ENCODE measurements at regions not wholly inside any gene's neighbourhood (a gene's known extent, or its start where the extent isn't known, plus 50 kb on each side); places are given as distances from the start of the nearest gene placed in this dataset.

GRCh38 chr4:137468836-137469235 is 63.5 kb downstream of the PCDH18 start:
- H3K36me3 Mint-ChIP-seq: no peaks in the 10 kb centered on the region
- no peak overlapping the region for H3K27ac ChIP-seq (ENCODE audit: insufficient read depth, low read length, poor library complexity, severe bottlenecking)
- no peaks in the 10 kb centered on the region for H3K36me3 ChIP-seq (ENCODE audit: control insufficient read depth, insufficient read depth, low read length)
- H3K27ac Mint-ChIP-seq: no peak overlapping the region
- no peaks in the 10 kb centered on the region for H3K27me3 Mint-ChIP-seq
- H3K4me1 Mint-ChIP-seq: no peaks in the 10 kb centered on the region
- H3K4me3 ChIP-seq (ENCODE audit: low read depth, low read length): no peak overlapping the region
- H3K9me3 ChIP-seq (ENCODE audit: control insufficient read depth in 2 of 2, low read length in 2 of 2): no peaks in the 10 kb centered on the region
- H3K4me3 Mint-ChIP-seq: no peak overlapping the region
- peaks cover 0 to 16% (median 4%) of the 10 kb centered on the region in 7 donors for H3K9me3 Mint-ChIP-seq
- H3K27me3 ChIP-seq (ENCODE audit: control insufficient read depth, insufficient read depth, low read length): no peaks in the 10 kb centered on the region
- ATAC-seq (ENCODE audit: low read depth in 2 of 2) (no peak), DNase-seq (no peak)
- no peaks in the 10 kb centered on the region for H3K4me1 ChIP-seq (ENCODE audit: control insufficient read depth, insufficient read depth, low read length, poor library complexity, severe bottlenecking)

GRCh38 chr4:137467537-137467936 is 64.8 kb downstream of the PCDH18 start:
- no peak overlapping the region for H3K4me3 Mint-ChIP-seq
- no peaks in the 10 kb centered on the region for H3K4me1 ChIP-seq (ENCODE audit: control insufficient read depth, insufficient read depth, low read length, poor library complexity, severe bottlenecking)
- no peaks in the 10 kb centered on the region for H3K9me3 ChIP-seq (ENCODE audit: control insufficient read depth in 2 of 2, low read length in 2 of 2)
- DNase-seq (no peak), ATAC-seq (ENCODE audit: low read depth in 2 of 2) (no peak)
- H3K27me3 ChIP-seq (ENCODE audit: control insufficient read depth, insufficient read depth, low read length): no peaks in the 10 kb centered on the region
- H3K9me3 Mint-ChIP-seq: peaks cover 0 to 22% (median 3%) of the 10 kb centered on the region in 7 donors
- H3K27ac Mint-ChIP-seq: no peak overlapping the region
- H3K36me3 ChIP-seq (ENCODE audit: control insufficient read depth, insufficient read depth, low read length): no peaks in the 10 kb centered on the region
- no peaks in the 10 kb centered on the region for H3K4me1 Mint-ChIP-seq
- H3K36me3 Mint-ChIP-seq: no peaks in the 10 kb centered on the region
- H3K4me3 ChIP-seq (ENCODE audit: low read depth, low read length): no peak overlapping the region
- H3K27ac ChIP-seq (ENCODE audit: insufficient read depth, low read length, poor library complexity, severe bottlenecking): no peak overlapping the region
- no peaks in the 10 kb centered on the region for H3K27me3 Mint-ChIP-seq

GRCh38 chr4:137463377-137464003 is 68.8 kb downstream of the PCDH18 start:
- H3K27me3 ChIP-seq (ENCODE audit: control insufficient read depth, insufficient read depth, low read length): no peaks in the 10 kb centered on the region
- H3K27ac ChIP-seq (ENCODE audit: insufficient read depth, low read length, poor library complexity, severe bottlenecking): no peak overlapping the region
- H3K9me3 ChIP-seq (ENCODE audit: control insufficient read depth in 2 of 2, low read length in 2 of 2): no peaks in the 10 kb centered on the region
- no peaks in the 10 kb centered on the region for H3K27me3 Mint-ChIP-seq
- no peaks in the 10 kb centered on the region for H3K36me3 ChIP-seq (ENCODE audit: control insufficient read depth, insufficient read depth, low read length)
- H3K4me1 ChIP-seq (ENCODE audit: control insufficient read depth, insufficient read depth, low read length, poor library complexity, severe bottlenecking): no peaks in the 10 kb centered on the region
- peaks cover 0 to 17% (median 7%) of the 10 kb centered on the region in 7 donors for H3K9me3 Mint-ChIP-seq
- no peaks in the 10 kb centered on the region for H3K36me3 Mint-ChIP-seq
- H3K4me1 Mint-ChIP-seq: no peaks in the 10 kb centered on the region
- no peak overlapping the region for H3K4me3 ChIP-seq (ENCODE audit: low read depth, low read length)
- DNase-seq (no peak), ATAC-seq (ENCODE audit: low read depth in 2 of 2) (no peak)
- no peak overlapping the region for H3K4me3 Mint-ChIP-seq
- no peak overlapping the region for H3K27ac Mint-ChIP-seq

GRCh38 chr4:137455647-137456321 is 76.5 kb downstream of the PCDH18 start:
- no peaks in the 10 kb centered on the region for H3K27me3 ChIP-seq (ENCODE audit: control insufficient read depth, insufficient read depth, low read length)
- H3K4me3 ChIP-seq (ENCODE audit: low read depth, low read length): no peak overlapping the region
- ATAC-seq (ENCODE audit: low read depth in 2 of 2): no peak
- Mint-ChIP-seq H3K4me1 (no peaks in the 10 kb centered on the region), H3K9me3 (peaks cover 0 to 10% (median 6%) of the 10 kb centered on the region in 7 donors), H3K27me3 (no peaks in the 10 kb centered on the region), H3K36me3 (no peaks in the 10 kb centered on the region), H3K27ac (no peak overlapping the region), H3K4me3 (no peak overlapping the region)
- DNase-seq: no peak
- H3K27ac ChIP-seq (ENCODE audit: insufficient read depth, low read length, poor library complexity, severe bottlenecking): no peak overlapping the region
- H3K36me3 ChIP-seq (ENCODE audit: control insufficient read depth, insufficient read depth, low read length): no peaks in the 10 kb centered on the region
- H3K9me3 ChIP-seq (ENCODE audit: control insufficient read depth in 2 of 2, low read length in 2 of 2): no peaks in the 10 kb centered on the region
- no peaks in the 10 kb centered on the region for H3K4me1 ChIP-seq (ENCODE audit: control insufficient read depth, insufficient read depth, low read length, poor library complexity, severe bottlenecking)

- Mint-ChIP-seq H3K9me3 (peaks cover 0 to 6% (median 4%) of the 10 kb centered on the region in 7 donors), H3K4me1 (no peaks in the 10 kb centered on the region), H3K27me3 (no peaks in the 10 kb centered on the region), H3K27ac (no peak overlapping the region), H3K4me3 (no peak overlapping the region), H3K36me3 (no peaks in the 10 kb centered on the region)
- Histone ChIP-seq H3K36me3 (ENCODE audit: control insufficient read depth, insufficient read depth, low read length) (no peaks in the 10 kb centered on the region), H3K4me3 (ENCODE audit: low read depth, low read length) (no peak overlapping the region), H3K27me3 (ENCODE audit: control insufficient read depth, insufficient read depth, low read length) (no peaks in the 10 kb centered on the region), H3K9me3 (ENCODE audit: control insufficient read depth in 2 of 2, low read length in 2 of 2) (no peaks in the 10 kb centered on the region), H3K4me1 (ENCODE audit: control insufficient read depth, insufficient read depth, low read length, poor library complexity, severe bottlenecking) (no peaks in the 10 kb centered on the region), H3K27ac (ENCODE audit: insufficient read depth, low read length, poor library complexity, severe bottlenecking) (no peak overlapping the region)
- DNase-seq (no peak), ATAC-seq (ENCODE audit: low read depth in 2 of 2) (no peak)
Measured at GRCh38 chr4:137454767-137455166, 77.5 kb downstream of the PCDH18 start.

GRCh38 chr4:137452799-137453198 is 79.5 kb downstream of the PCDH18 start:
- Mint-ChIP-seq H3K4me3 (no peak overlapping the region), H3K4me1 (no peaks in the 10 kb centered on the region), H3K9me3 (peaks cover 0 to 5% (median 3%) of the 10 kb centered on the region in 7 donors), H3K27ac (no peak overlapping the region), H3K27me3 (no peaks in the 10 kb centered on the region), H3K36me3 (no peaks in the 10 kb centered on the region)
- Histone ChIP-seq H3K4me3 (ENCODE audit: low read depth, low read length) (no peak overlapping the region), H3K36me3 (ENCODE audit: control insufficient read depth, insufficient read depth, low read length) (no peaks in the 10 kb centered on the region), H3K27me3 (ENCODE audit: control insufficient read depth, insufficient read depth, low read length) (no peaks in the 10 kb centered on the region), H3K27ac (ENCODE audit: insufficient read depth, low read length, poor library complexity, severe bottlenecking) (no peak overlapping the region), H3K9me3 (ENCODE audit: control insufficient read depth in 2 of 2, low read length in 2 of 2) (no peaks in the 10 kb centered on the region), H3K4me1 (ENCODE audit: control insufficient read depth, insufficient read depth, low read length, poor library complexity, severe bottlenecking) (no peaks in the 10 kb centered on the region)
- DNase-seq (no peak), ATAC-seq (ENCODE audit: low read depth in 2 of 2) (no peak)

GRCh38 chr4:137451172-137451825 is 81.0 kb downstream of the PCDH18 start:
- H3K27ac Mint-ChIP-seq: no peak overlapping the region
- H3K36me3 ChIP-seq (ENCODE audit: control insufficient read depth, insufficient read depth, low read length): no peaks in the 10 kb centered on the region

More at GRCh38 chr4:137451172-137451825, 81.0 kb downstream of the PCDH18 start:
- H3K4me3 ChIP-seq (ENCODE audit: low read depth, low read length): no peak overlapping the region
- no peaks in the 10 kb centered on the region for H3K4me1 ChIP-seq (ENCODE audit: control insufficient read depth, insufficient read depth, low read length, poor library complexity, severe bottlenecking)
- no peak overlapping the region for H3K27ac ChIP-seq (ENCODE audit: insufficient read depth, low read length, poor library complexity, severe bottlenecking)
- peaks cover 0 to 6% (median 3%) of the 10 kb centered on the region in 7 donors for H3K9me3 Mint-ChIP-seq
- no peaks in the 10 kb centered on the region for H3K27me3 Mint-ChIP-seq
- H3K9me3 ChIP-seq (ENCODE audit: control insufficient read depth in 2 of 2, low read length in 2 of 2): no peaks in the 10 kb centered on the region
- DNase-seq (no peak), ATAC-seq (ENCODE audit: low read depth in 2 of 2) (no peak)
- H3K36me3 Mint-ChIP-seq: no peaks in the 10 kb centered on the region
- no peak overlapping the region for H3K4me3 Mint-ChIP-seq
- no peaks in the 10 kb centered on the region for H3K4me1 Mint-ChIP-seq
- no peaks in the 10 kb centered on the region for H3K27me3 ChIP-seq (ENCODE audit: control insufficient read depth, insufficient read depth, low read length)

Data from CD4-positive, CD25-positive, alpha-beta regulatory T cell (primary cell).